ENCODE measurements at regions not wholly inside any gene's neighbourhood (a gene's known extent, or its start where the extent isn't known, plus 50 kb on each side); places are given as distances from the start of the nearest gene placed in this dataset.

DNA sequence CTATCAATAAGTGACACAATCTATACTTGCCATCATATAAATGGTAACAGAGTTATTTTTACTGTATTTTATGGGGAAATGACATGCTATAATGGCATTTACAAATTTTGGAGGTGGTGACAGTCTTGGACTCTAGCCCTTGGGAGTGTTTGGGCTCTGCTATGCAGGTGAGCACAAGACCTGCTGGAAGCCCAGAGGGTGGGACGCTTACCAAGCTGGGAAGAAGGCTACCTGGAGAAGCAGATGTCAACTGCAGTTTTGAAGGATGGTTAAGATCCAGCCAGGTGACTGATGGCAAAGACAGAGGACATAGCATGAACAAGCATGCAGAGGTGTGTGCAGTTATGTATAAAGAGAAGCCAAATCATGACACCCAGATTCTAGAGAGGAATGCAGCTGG, 346.9 kb downstream of the MYCN start:
- H3K18ac ChIP-seq (ENCODE audit: low read depth, low read length), result no peak overlapping the region
- H3K9me1 ChIP-seq (ENCODE audit: insufficient read depth, low read length), result no peaks in the 10 kb centered on the region
- H3K4me2 ChIP-seq (ENCODE audit: low read depth, low read length), result no peak overlapping the region
- intact Hi-C loops (cut with micrococcal nuclease), result no loop called here
- CTCF ChIA-PET, result no interaction called here
- no peak overlapping the region for H2BK5ac ChIP-seq (ENCODE audit: low read depth, low read length, poor library complexity, severe bottlenecking)
- ATAC-seq (ENCODE audit: low read depth), result no peak
- no peak for DNase-seq
- no peak overlapping the region for H2BK20ac ChIP-seq (ENCODE audit: low read depth, low read length)
- no peak overlapping the region for H3K4ac ChIP-seq (ENCODE audit: low read depth, low read length)
- H3K27ac ChIP-seq (ENCODE audit: insufficient read depth, low read length), result no peak overlapping the region
- H3K36me3 ChIP-seq (ENCODE audit: control insufficient read depth, insufficient read depth, low read length), result no peaks in the 10 kb centered on the region
- no peak overlapping the region for H4K8ac ChIP-seq (ENCODE audit: low read depth in 2 of 2, low read length in 2 of 2)
- no peak overlapping the region for H3K23ac ChIP-seq (ENCODE audit: low read depth, low read length)
- H3K79me1 ChIP-seq (ENCODE audit: low read depth in 1 of 2, low read length in 2 of 2), result no peaks in the 10 kb centered on the region
- H4K91ac ChIP-seq (ENCODE audit: insufficient read depth, low read depth, low read length), result no peak overlapping the region
- H2AFZ ChIP-seq (replicated peaks; ENCODE audit: low read length, poor library complexity), result no peak overlapping the region
- no peak overlapping the region for H3K4me3 ChIP-seq (ENCODE audit: insufficient read depth, low read depth, low read length)
- H3K4me1 ChIP-seq (ENCODE audit: control insufficient read depth, insufficient read depth, low read length), result no peaks in the 10 kb centered on the region
- no peak overlapping the region for H3K56ac ChIP-seq (ENCODE audit: extremely low read depth, insufficient read depth, low read length)
- no peak overlapping the region for H2BK15ac ChIP-seq (ENCODE audit: low read depth, low read length)
- no peak overlapping the region for H3K9ac ChIP-seq (ENCODE audit: low read depth, low read length)
- H3K27me3 ChIP-seq (ENCODE audit: control insufficient read depth, insufficient read depth, low read length), result no peaks in the 10 kb centered on the region
- TF ChIP-seq, protein P1, sequence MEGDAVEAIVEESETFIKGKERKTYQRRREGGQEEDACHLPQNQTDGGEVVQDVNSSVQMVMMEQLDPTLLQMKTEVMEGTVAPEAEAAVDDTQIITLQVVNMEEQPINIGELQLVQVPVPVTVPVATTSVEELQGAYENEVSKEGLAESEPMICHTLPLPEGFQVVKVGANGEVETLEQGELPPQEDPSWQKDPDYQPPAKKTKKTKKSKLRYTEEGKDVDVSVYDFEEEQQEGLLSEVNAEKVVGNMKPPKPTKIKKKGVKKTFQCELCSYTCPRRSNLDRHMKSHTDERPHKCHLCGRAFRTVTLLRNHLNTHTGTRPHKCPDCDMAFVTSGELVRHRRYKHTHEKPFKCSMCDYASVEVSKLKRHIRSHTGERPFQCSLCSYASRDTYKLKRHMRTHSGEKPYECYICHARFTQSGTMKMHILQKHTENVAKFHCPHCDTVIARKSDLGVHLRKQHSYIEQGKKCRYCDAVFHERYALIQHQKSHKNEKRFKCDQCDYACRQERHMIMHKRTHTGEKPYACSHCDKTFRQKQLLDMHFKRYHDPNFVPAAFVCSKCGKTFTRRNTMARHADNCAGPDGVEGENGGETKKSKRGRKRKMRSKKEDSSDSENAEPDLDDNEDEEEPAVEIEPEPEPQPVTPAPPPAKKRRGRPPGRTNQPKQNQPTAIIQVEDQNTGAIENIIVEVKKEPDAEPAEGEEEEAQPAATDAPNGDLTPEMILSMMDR (conservative IDR thresholded peaks at IDR 0.05; ENCODE audit: low read depth, low read length), result no peak
- TF ChIP-seq FOS (IDR thresholded peaks at IDR 0.05; ENCODE audit: low read depth, low read length) (no peak), CHD1 (IDR thresholded peaks at IDR 0.05; ENCODE audit: low read depth, low read length) (no peak), RFX5 (IDR thresholded peaks at IDR 0.05; ENCODE audit: low read depth, low read length) (no peak), SMC3 (IDR thresholded peaks at IDR 0.05; ENCODE audit: low read depth, low read length) (no peak), MAZ (IDR thresholded peaks at IDR 0.05; ENCODE audit: borderline replicate concordance, low read depth, low read length) (no peak), RCOR1 (IDR thresholded peaks at IDR 0.05; ENCODE audit: insufficient replicate concordance, low read length) (no peak)
- WGBS, 2 experiments (ENCODE audit: extremely low coverage in 2 of 2, insufficient read length in 1 of 2), result no CpG with 5 or more reads among the region's 1 CpG
- no peak overlapping the region for H4K5ac ChIP-seq (ENCODE audit: low read depth, low read length)
- H2BK120ac ChIP-seq (ENCODE audit: low read depth, low read length), result no peak overlapping the region
- in situ Hi-C loops (cut with MboI; ENCODE audit: low sequenced_read_pairs), result no loop called here
- no peak overlapping the region for H2AK9ac ChIP-seq (replicated peaks; ENCODE audit: low read depth, low read length, poor library complexity)
- no peak overlapping the region for H2AK5ac ChIP-seq (ENCODE audit: low read depth, low read length)
- POLR2A ChIA-PET (ENCODE audit: unreplicated experiment), result no interaction called here
- dilution Hi-C loops (cut with HindIII; ENCODE audit: low sequenced_read_pairs, unreplicated experiment), result no loop called here
- BruUV-seq (replicated peaks), result no TSS peak
- H4K20me1 ChIP-seq (ENCODE audit: insufficient read depth, low read length), result no peaks in the 10 kb centered on the region
- H3K9me3 ChIP-seq (ENCODE audit: control insufficient read depth, insufficient read depth, low read length), result peaks cover 41% of the 10 kb centered on the region
- no peak overlapping the region for H3K14ac ChIP-seq (replicated peaks; ENCODE audit: low read depth, low read length)

Data from IMR-90 (cell line).